HepG2 (cell line): ENCODE measurements at regions not wholly inside any gene's neighbourhood (a gene's known extent, or its start where the extent isn't known, plus 50 kb on each side); places are given as distances from the start of the nearest gene placed in this dataset.
A peak's percentile ranks its signal among the peaks of the same experiment; 100 is the strongest.

Source experiments
- ATAC-seq: fragments of 200-7000 bp; cut with Tn5 transposase; 3 replicates; pipeline ENCODE4 v1.9.1; 2020; ENCODE audit warnings: mild to moderate bottlenecking, moderate library complexity
- BruUV-seq: library from RNA; stranded (reverse); fragments of 400-500 nt; replicated peaks from 2 replicates; lab custom pipeline; 2021; lab: Mats Ljungman, UMichigan
- CTCF ChIA-PET: fragments of 300-600 bp; formaldehyde crosslinking; extraction: SDS; loops from one replicate; lab custom pipeline; 2021; ENCODE audit warnings: low total read pairs, inconsistent platforms, low intra/inter-chr PET ratio; lab: Yijun Ruan, JAX
- POLR2A ChIA-PET: fragments of 350-600 bp; sonication (Branson Sonifier 250); formaldehyde crosslinking; loops from one replicate; lab custom pipeline; 2020; ENCODE audit warnings: antibody characterized with exemption, inconsistent platforms; lab: Yijun Ruan, JAX
- DNase-seq: peaks from one replicate; pipeline ENCODE4 v3.0.0-alpha.2; 2015; ENCODE audit warnings: low spot score
- FAIRE-seq: peaks from 3 replicates; lab custom pipeline; 2011; peaks lifted over from hg19 to GRCh38; lab: Jason Lieb, UNC
- H2AFZ ChIP-seq: one replicate; pipeline ENCODE4 v1.6.1; 2011; ENCODE audit warnings: low read length, inconsistent platforms
- H3K27ac ChIP-seq: fragments of 300-600 bp; 3 replicates; pipeline ENCODE4 v1.8.0; 2011; ENCODE audit warnings: mixed run types, mild to moderate bottlenecking, mixed read lengths, low read length, inconsistent platforms; ENCODE audit not compliant: insufficient read depth; ENCODE audit errors: extremely low read length
- H3K27me3 ChIP-seq, 2 experiments: fragments of 200-600 bp in 1 of 2; 2 replicates in 1 of 2; 3 replicates in 1 of 2; pipeline versions ENCODE4 v1.6.0 to v1.8.0; 2011; ENCODE audit warnings: low read length in 2 of 2, mild to moderate bottlenecking in 2 of 2, moderate library complexity in 2 of 2, inconsistent platforms in 1 of 2; ENCODE audit not compliant: insufficient read depth in 2 of 2, control insufficient read depth in 1 of 2
- H3K36me3 ChIP-seq, 2 experiments: fragments of 200-600 bp in 1 of 2; replicated peaks in 1 of 2; 2 replicates in 1 of 2; 3 replicates in 1 of 2; pipeline versions ENCODE4 v1.5.1 to v1.8.0; 2011; ENCODE audit warnings: low read length in 2 of 2, inconsistent platforms in 1 of 2; ENCODE audit not compliant: insufficient read depth in 2 of 2, control insufficient read depth in 1 of 2
- H3K4me1 ChIP-seq: 2 replicates; pipeline ENCODE4 v1.5.1; 2012; ENCODE audit warnings: low read length, inconsistent platforms; ENCODE audit not compliant: insufficient read depth
- H3K4me2 ChIP-seq: 2 replicates; pipeline ENCODE4 v1.6.0; 2011; ENCODE audit warnings: low read depth, low read length, inconsistent platforms
- H3K4me3 ChIP-seq, 3 experiments: fragments of 200-600 bp in 1 of 3; sonication (generic), shearing (Covaris generic) in 1 of 3; replicated peaks in 1 of 3; 2 replicates each; pipeline ENCODE4 v1.5.1; 2011 to 2016; ENCODE audit warnings: low read length in 3 of 3, inconsistent platforms in 2 of 3, low read depth in 2 of 3, mild to moderate bottlenecking in 2 of 3, control low read depth in 1 of 3, mixed read lengths in 1 of 3; ENCODE audit not compliant: insufficient read depth in 1 of 3
- H3K79me2 ChIP-seq: one replicate; pipeline ENCODE4 v1.6.1; 2011; ENCODE audit warnings: low read length, inconsistent platforms; ENCODE audit not compliant: insufficient read depth
- H3K9ac ChIP-seq: 2 replicates; pipeline ENCODE4 v1.6.0; 2011; ENCODE audit warnings: mild to moderate bottlenecking, low read depth, low read length, inconsistent platforms; ENCODE audit not compliant: insufficient read depth
- H3K9me3 ChIP-seq: 2 replicates; pipeline ENCODE4 v1.5.1; 2012; ENCODE audit warnings: mild to moderate bottlenecking, low read length
- H4K20me1 ChIP-seq: 2 replicates; pipeline ENCODE4 v1.6.0; 2011; ENCODE audit warnings: inconsistent platforms, mild to moderate bottlenecking, low read length, moderate library complexity; ENCODE audit not compliant: insufficient read depth
- CENPX ChIP-seq: sonication (generic); formaldehyde crosslinking; IDR thresholded peaks from 2 replicates; pipeline ENCODE4 v1.9.0; 2021; ENCODE audit warnings: mild to moderate bottlenecking, missing genetic modification reagents, moderate library complexity
- E2F2 ChIP-seq: sonication (generic); formaldehyde crosslinking; IDR thresholded peaks from 2 replicates; pipeline ENCODE4 v1.4.0; 2020; ENCODE audit warnings: missing genetic modification reagents, borderline replicate concordance
- FOXA3 ChIP-seq: IDR thresholded peaks from 2 replicates; pipeline ENCODE4 v1.6.1; 2016; ENCODE audit warnings: missing genetic modification reagents, missing compliant biosample characterization
- FOXK2 ChIP-seq: fragments of 450-650 bp; IDR thresholded peaks from 2 replicates; pipeline ENCODE4 v1.6.1; 2016
- GFI1 ChIP-seq: sonication (generic); formaldehyde crosslinking; IDR thresholded peaks from 2 replicates; pipeline ENCODE4 v1.5.0; 2020; ENCODE audit warnings: missing genetic modification reagents, mild to moderate bottlenecking, borderline replicate concordance
- HNRNPL ChIP-seq: fragments of 200-400 bp; formaldehyde crosslinking; IDR thresholded peaks from 2 replicates; pipeline ENCODE4 v1.6.1; 2017; ENCODE audit warnings: mild to moderate bottlenecking, low read depth, low read length
- POLR2A ChIP-seq, 2 experiments: IDR thresholded peaks; 2 replicates each; pipeline ENCODE4 v1.6.1; 2011; ENCODE audit warnings: low read depth in 2 of 2, low read length in 2 of 2, mild to moderate bottlenecking in 1 of 2, moderate library complexity in 1 of 2; ENCODE audit not compliant: insufficient read depth in 1 of 2
- RFX5 ChIP-seq: IDR thresholded peaks from 2 replicates; pipeline ENCODE4 v1.6.1; 2011; ENCODE audit warnings: low read depth, low read length, improper control_type of control experiment
- SAP130 ChIP-seq: IDR thresholded peaks from 2 replicates; pipeline ENCODE4 v1.6.1; 2016; ENCODE audit warnings: low read depth
- SYNCRIP ChIP-seq: fragments of 200-400 bp; formaldehyde crosslinking; IDR thresholded peaks from 2 replicates; pipeline ENCODE4 v1.6.1; 2018; ENCODE audit warnings: mild to moderate bottlenecking, low read depth, low read length; ENCODE audit not compliant: insufficient read depth
- ZNF138 ChIP-seq: sonication (generic); formaldehyde crosslinking; IDR thresholded peaks from 2 replicates; pipeline ENCODE4 v1.5.0; 2020; ENCODE audit warnings: mild to moderate bottlenecking, low read depth, missing genetic modification reagents
- ZNF160 ChIP-seq: sonication (generic); formaldehyde crosslinking; IDR thresholded peaks from 2 replicates; pipeline ENCODE4 v1.8.0; 2022; ENCODE audit warnings: mild to moderate bottlenecking, inconsistent platforms, missing genetic modification reagents
- ZNF30 ChIP-seq: sonication (generic); formaldehyde crosslinking; IDR thresholded peaks from 2 replicates; pipeline ENCODE4 v1.5.0; 2020; ENCODE audit warnings: mild to moderate bottlenecking, missing genetic modification reagents
- ZNF383 ChIP-seq: sonication (generic); formaldehyde crosslinking; IDR thresholded peaks from 2 replicates; pipeline ENCODE4 v1.4.0; 2020; ENCODE audit warnings: missing genetic modification reagents, mild to moderate bottlenecking, borderline replicate concordance
- ZNF503 ChIP-seq: sonication (generic); formaldehyde crosslinking; IDR thresholded peaks from 2 replicates; pipeline ENCODE4 v1.4.0; 2020; ENCODE audit warnings: missing genetic modification reagents
- ZNF558 ChIP-seq: sonication (generic); formaldehyde crosslinking; IDR thresholded peaks from 2 replicates; pipeline ENCODE4 v1.9.0; 2022; ENCODE audit warnings: mild to moderate bottlenecking, missing genetic modification reagents, borderline replicate concordance
- ZNF773 ChIP-seq: sonication (generic); formaldehyde crosslinking; IDR thresholded peaks from 2 replicates; pipeline ENCODE4 v1.4.0; 2020; ENCODE audit warnings: missing genetic modification reagents, borderline replicate concordance
- ZNF839 ChIP-seq: sonication (generic); formaldehyde crosslinking; IDR thresholded peaks from 2 replicates; pipeline ENCODE4 v1.4.0; 2020; ENCODE audit warnings: missing genetic modification reagents, mild to moderate bottlenecking, borderline replicate concordance
- ZNF841 ChIP-seq: sonication (generic); formaldehyde crosslinking; IDR thresholded peaks from 2 replicates; pipeline ENCODE4 v1.8.1; 2023; ENCODE audit warnings: missing genetic modification reagents, borderline replicate concordance
- WGBS: methylation state at CpG from one replicate; pipeline ENCODE4 v1.1.6; 2017; ENCODE audit warnings: low lambda C conversion rate; 5-methylcytosine and 5-hydroxymethylcytosine counted together
- in situ Hi-C: cut with HindIII; loops from 2 replicates; pipeline ENCODE4 v1.10.0; 2017; ENCODE audit warnings: low pct_unique_long_range_greater_than_20kb; ENCODE audit not compliant: extremely low pct_ligation_motif_present
- intact Hi-C: fragments of 100-400 bp; cut with micrococcal nuclease; formaldehyde crosslinking; loops from one replicate; pipeline ENCODE4 v1.10.0; 2022; ENCODE audit not compliant: unreplicated experiment

GRCh38 chr3:145248928-145249327, 912.1 kb downstream of the PLOD2 start:
- no peak overlapping the region for H3K4me2 ChIP-seq
- BruUV-seq, result no TSS peak
- ChIA-PET CTCF (no interaction called here), POLR2A (no interaction called here)
- no peak for FAIRE-seq
- H3K36me3 ChIP-seq, result no peaks in the 10 kb centered on the region
- H3K27me3 ChIP-seq, result no peaks in the 10 kb centered on the region
- no peak overlapping the region for H2AFZ ChIP-seq
- no peaks in the 10 kb centered on the region for H3K79me2 ChIP-seq
- TF ChIP-seq ZNF160 (peak; percentile 68; the same call in 1 of the 2 replicates), GFI1 (CRISPR knock-in tag) (no peak)
- in situ Hi-C loops (no loop called here), intact Hi-C loops (no loop called here)
- H3K9ac ChIP-seq, result no peak overlapping the region
- DNase-seq, result no peak
- peaks cover 29% of the 10 kb centered on the region; the same call in 1 of the 2 replicates for H3K9me3 ChIP-seq
- H3K4me1 ChIP-seq, result no peaks in the 10 kb centered on the region
- no peaks in the 10 kb centered on the region for H4K20me1 ChIP-seq
- no peak overlapping the region for H3K4me3 ChIP-seq
- ATAC-seq, result no peak
- no peak overlapping the region for H3K27ac ChIP-seq

GRCh38 chr3:145251311-145251710, 909.7 kb downstream of the PLOD2 start:
- no peak overlapping the region for H3K4me2 ChIP-seq
- 0% methylated on average over 1 of the region's 1 CpG for WGBS
- intact Hi-C loops (no loop called here), in situ Hi-C loops (no loop called here)
- no peaks in the 10 kb centered on the region for H3K4me1 ChIP-seq
- no peak overlapping the region for H3K4me3 ChIP-seq
- no peak overlapping the region for H3K9ac ChIP-seq
- ATAC-seq (no peak), DNase-seq (no peak), FAIRE-seq (no peak)
- no peak overlapping the region for H2AFZ ChIP-seq
- H3K9me3 ChIP-seq, result peaks cover 29% of the 10 kb centered on the region; the same call in 1 of the 2 replicates
- POLR2A ChIA-PET, result no interaction called here
- CTCF ChIA-PET, result no interaction called here
- no TSS peak for BruUV-seq
- no peaks in the 10 kb centered on the region for H3K27me3 ChIP-seq
- no peak for TF ChIP-seq E2F2
- no peak for TF ChIP-seq ZNF383 (CRISPR knock-in tag)
- no peak for TF ChIP-seq ZNF773
- no peak for TF ChIP-seq ZNF138 (CRISPR knock-in tag)
- TF ChIP-seq FOXA3 (CRISPR knock-in tag), result no peak
- TF ChIP-seq HNRNPL, result no peak
- no peak for TF ChIP-seq POLR2A (IDR thresholded peaks at IDR 0.05; ENCODE audit: insufficient read depth in 1 of 2, low read depth in 2 of 2, low read length in 2 of 2)
- TF ChIP-seq ZNF30 (CRISPR knock-in tag), result no peak
- no peak for TF ChIP-seq ZNF558
- TF ChIP-seq ZNF841, result no peak
- no peak for TF ChIP-seq ZNF839 (CRISPR knock-in tag)
- no peak for TF ChIP-seq SYNCRIP
- TF ChIP-seq RFX5, result no peak
- TF ChIP-seq SAP130, result no peak
- no peak for TF ChIP-seq ZNF503 (CRISPR knock-in tag)
- TF ChIP-seq CENPX (CRISPR knock-in tag), result no peak
- TF ChIP-seq FOXK2, result no peak
- H4K20me1 ChIP-seq, result no peaks in the 10 kb centered on the region
- no peaks in the 10 kb centered on the region for H3K79me2 ChIP-seq
- H3K27ac ChIP-seq, result no peak overlapping the region
- no peaks in the 10 kb centered on the region for H3K36me3 ChIP-seq
